ENCODE measurements at regions not wholly inside any gene's neighbourhood (a gene's known extent, or its start where the extent isn't known, plus 50 kb on each side); places are given as distances from the start of the nearest gene placed in this dataset.

GRCh38 chr6:140344142-140344913, 969.9 kb upstream of the CITED2 start:
- Histone ChIP-seq H3K79me2 (no peaks in the 10 kb centered on the region), H3K36me3 (replicated peaks; ENCODE audit: insufficient read depth, low read depth) (no peaks in the 10 kb centered on the region), H3K9me2 (replicated peaks; ENCODE audit: insufficient read depth) (no peaks in the 10 kb centered on the region), H3K4me2 (no peak overlapping the region), H4K20me1 (ENCODE audit: insufficient read depth, poor library complexity, severe bottlenecking) (no peaks in the 10 kb centered on the region), H3K27me3 (no peaks in the 10 kb centered on the region), H3K9me3 (ENCODE audit: low read depth) (no peaks in the 10 kb centered on the region), H2AFZ (no peak overlapping the region), H3K27ac (no peak overlapping the region), H3K4me1 (ENCODE audit: insufficient read depth) (no peaks in the 10 kb centered on the region), H3K4me3 (no peak overlapping the region)
- 95% methylated on average over 1 of the region's 1 CpG for WGBS (ENCODE audit: low lambda C conversion rate, missing lambda C conversion rate)
- no peak for DNase-seq (ENCODE audit: low spot score)
- TF ChIP-seq EZH2 (IDR thresholded peaks at IDR 0.05; ENCODE audit: borderline replicate concordance) (no peak), CTCF (IDR thresholded peaks at IDR 0.05; ENCODE audit: poor library complexity) (no peak), EZH2phosphoT487 (IDR thresholded peaks at IDR 0.05; ENCODE audit: low read depth, severe bottlenecking, unreplicated experiment) (no peak)

- WGBS (ENCODE audit: low lambda C conversion rate, missing lambda C conversion rate) = 78% methylated on average over 2 of the region's 2 CpGs
- no peak for DNase-seq (ENCODE audit: low spot score)
- no peaks in the 10 kb centered on the region for H4K20me1 ChIP-seq (ENCODE audit: insufficient read depth, poor library complexity, severe bottlenecking)
- no peak overlapping the region for H3K27ac ChIP-seq
- no peak overlapping the region for H3K4me2 ChIP-seq
- no peaks in the 10 kb centered on the region for H3K9me2 ChIP-seq (replicated peaks; ENCODE audit: insufficient read depth)
- H3K36me3 ChIP-seq (replicated peaks; ENCODE audit: insufficient read depth, low read depth) = no peaks in the 10 kb centered on the region
- no peaks in the 10 kb centered on the region for H3K9me3 ChIP-seq (ENCODE audit: low read depth)
- H3K4me1 ChIP-seq (ENCODE audit: insufficient read depth) = no peaks in the 10 kb centered on the region
- H3K27me3 ChIP-seq = no peaks in the 10 kb centered on the region
- no peak overlapping the region for H2AFZ ChIP-seq
- H3K4me3 ChIP-seq = no peak overlapping the region
- no peaks in the 10 kb centered on the region for H3K79me2 ChIP-seq
- no peak for TF ChIP-seq CTCF (IDR thresholded peaks at IDR 0.05; ENCODE audit: poor library complexity)
- no peak for TF ChIP-seq EZH2phosphoT487 (IDR thresholded peaks at IDR 0.05; ENCODE audit: low read depth, severe bottlenecking, unreplicated experiment)
- no peak for TF ChIP-seq EZH2 (IDR thresholded peaks at IDR 0.05; ENCODE audit: borderline replicate concordance)
Observed at GRCh38 chr6:140343128-140343527, 968.7 kb upstream of the CITED2 start.

- Histone ChIP-seq H3K36me3 (replicated peaks; ENCODE audit: insufficient read depth, low read depth) (no peaks in the 10 kb centered on the region), H3K27ac (no peak overlapping the region)
- TF ChIP-seq EZH2 (IDR thresholded peaks at IDR 0.05; ENCODE audit: borderline replicate concordance) = no peak
- TF ChIP-seq EZH2phosphoT487 (IDR thresholded peaks at IDR 0.05; ENCODE audit: low read depth, severe bottlenecking, unreplicated experiment) = no peak
- no peak for TF ChIP-seq CTCF (IDR thresholded peaks at IDR 0.05; ENCODE audit: poor library complexity)
Observed at GRCh38 chr6:140341272-140341671, 966.8 kb upstream of the CITED2 start.

More at GRCh38 chr6:140341272-140341671, 966.8 kb upstream of the CITED2 start:
- H4K20me1 ChIP-seq (ENCODE audit: insufficient read depth, poor library complexity, severe bottlenecking) = no peaks in the 10 kb centered on the region
- no peak for DNase-seq (ENCODE audit: low spot score)
- no peaks in the 10 kb centered on the region for H3K9me2 ChIP-seq (replicated peaks; ENCODE audit: insufficient read depth)
- no peaks in the 10 kb centered on the region for H3K79me2 ChIP-seq
- no peaks in the 10 kb centered on the region for H3K27me3 ChIP-seq
- no peaks in the 10 kb centered on the region for H3K4me1 ChIP-seq (ENCODE audit: insufficient read depth)
- no peaks in the 10 kb centered on the region for H3K9me3 ChIP-seq (ENCODE audit: low read depth)
- H3K4me2 ChIP-seq = no peak overlapping the region
- H3K4me3 ChIP-seq = no peak overlapping the region
- no peak overlapping the region for H2AFZ ChIP-seq

Data from hepatocyte (in vitro differentiated cells).